ENCODE measurements at regions not wholly inside any gene's neighbourhood (a gene's known extent, or its start where the extent isn't known, plus 50 kb on each side); places are given as distances from the start of the nearest gene placed in this dataset.
"Not testable (repeated sequence)": the region's sequence is repeated elsewhere in the genome, so short reads cannot be mapped to it uniquely, and the experiment has no call there.

DNA sequence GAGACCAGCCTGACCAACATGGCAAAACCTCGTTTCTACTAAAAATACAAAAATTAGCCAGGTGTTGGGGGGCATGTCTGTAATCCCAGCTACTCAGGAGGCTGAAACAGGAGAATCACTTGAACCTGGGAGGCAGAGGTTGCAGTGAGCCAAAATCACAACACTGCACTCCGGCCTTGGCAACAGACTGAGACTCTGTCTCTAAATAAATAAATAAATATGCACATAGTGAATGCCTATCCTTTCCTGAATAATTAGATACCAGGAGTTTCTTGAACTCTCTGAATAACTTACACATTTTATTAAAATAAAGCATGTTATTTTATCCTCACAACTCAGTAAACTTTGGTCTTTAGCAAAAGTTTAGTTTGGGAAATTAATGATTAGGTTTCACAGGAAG, 1523.1 kb upstream of the ADGRL3 start:
- DNase-seq = not testable (repeated sequence)

DNA sequence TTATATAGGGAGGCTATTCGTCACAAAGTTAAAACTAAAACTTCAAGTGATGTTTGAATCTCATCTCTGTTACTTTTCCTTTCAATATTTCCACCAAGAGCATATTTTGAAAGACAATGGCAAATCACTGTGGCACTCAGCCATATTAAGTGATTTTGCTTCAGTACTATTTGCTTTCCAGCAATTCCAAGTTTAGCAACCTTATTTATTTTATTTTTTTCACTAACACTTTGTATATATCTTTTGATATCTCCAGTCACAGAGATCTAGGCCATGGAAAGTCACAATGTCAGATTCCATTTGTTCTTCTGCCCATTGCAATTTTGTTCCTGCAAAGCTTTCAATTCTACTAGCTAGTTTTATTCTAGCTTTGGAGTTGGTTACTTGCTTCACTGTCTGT, 1514.5 kb upstream of the ADGRL3 start:
- Histone ChIP-seq H3K27me3 (ENCODE audit: control insufficient read depth, insufficient read depth, low read length) (no peaks in the 10 kb centered on the region), H3K27ac (ENCODE audit: insufficient read depth, low read length, poor library complexity, severe bottlenecking) (no peak overlapping the region), H3K36me3 (ENCODE audit: control insufficient read depth, insufficient read depth, low read length) (no peaks in the 10 kb centered on the region), H3K9me3 (ENCODE audit: control insufficient read depth in 2 of 2, low read length in 2 of 2) (peaks cover 0 to 1% of the 10 kb centered on the region in 2 experiments), H3K4me1 (ENCODE audit: control insufficient read depth, insufficient read depth, low read length, poor library complexity, severe bottlenecking) (no peaks in the 10 kb centered on the region), H3K4me3 (ENCODE audit: low read depth, low read length) (no peak overlapping the region)
- Mint-ChIP-seq H3K4me3 (no peak overlapping the region), H3K27me3 (no peaks in the 10 kb centered on the region), H3K9me3 (peaks cover 0 to 16% (median 2%) of the 10 kb centered on the region in 7 donors), H3K36me3 (no peaks in the 10 kb centered on the region), H3K27ac (no peak overlapping the region), H3K4me1 (no peaks in the 10 kb centered on the region)
- no peak for ATAC-seq (ENCODE audit: low read depth in 2 of 2)
- DNase-seq = no peak

More for the DNA sequence above, 1523.1 kb upstream of the ADGRL3 start:
- H3K27me3 Mint-ChIP-seq; H3K4me3 Mint-ChIP-seq; H3K27me3 ChIP-seq (ENCODE audit: control insufficient read depth, insufficient read depth, low read length); H3K27ac ChIP-seq (ENCODE audit: insufficient read depth, low read length, poor library complexity, severe bottlenecking); H3K36me3 ChIP-seq (ENCODE audit: control insufficient read depth, insufficient read depth, low read length); H3K27ac Mint-ChIP-seq; H3K9me3 ChIP-seq (ENCODE audit: control insufficient read depth in 2 of 2, low read length in 2 of 2); H3K4me1 Mint-ChIP-seq; H3K36me3 Mint-ChIP-seq; ATAC-seq (ENCODE audit: low read depth in 2 of 2); H3K4me1 ChIP-seq (ENCODE audit: control insufficient read depth, insufficient read depth, low read length, poor library complexity, severe bottlenecking); H3K4me3 ChIP-seq (ENCODE audit: low read depth, low read length): not testable (repeated sequence)
- H3K9me3 Mint-ChIP-seq = peaks cover 0 to 30% (median 7%) of the 10 kb centered on the region in 7 donors

DNA sequence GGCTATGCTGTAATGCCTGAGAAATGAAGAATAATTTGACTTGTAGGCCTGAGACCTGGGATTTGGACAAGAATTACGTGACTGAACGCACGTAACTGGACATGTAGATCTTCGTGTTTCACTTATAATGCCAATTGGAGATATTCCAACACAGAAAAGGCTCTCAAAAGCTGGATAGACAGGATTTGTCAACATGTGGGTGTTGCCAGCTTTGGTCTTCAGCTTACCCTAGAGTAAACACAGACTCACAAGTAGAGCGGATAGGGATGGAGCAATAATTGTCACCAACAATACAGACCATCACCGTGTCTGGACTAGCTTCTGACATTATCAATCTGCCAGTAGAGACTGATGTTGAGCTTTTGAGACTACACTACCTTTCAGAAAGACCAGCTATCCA, 1511.0 kb upstream of the ADGRL3 start:
- H3K27ac Mint-ChIP-seq = no peak overlapping the region
- no peaks in the 10 kb centered on the region for H3K4me1 Mint-ChIP-seq
- DNase-seq (no peak), ATAC-seq (ENCODE audit: low read depth in 2 of 2) (no peak)
- Histone ChIP-seq H3K27ac (ENCODE audit: insufficient read depth, low read length, poor library complexity, severe bottlenecking) (no peak overlapping the region), H3K9me3 (ENCODE audit: control insufficient read depth in 2 of 2, low read length in 2 of 2) (peaks cover 0 to 1% of the 10 kb centered on the region in 2 experiments), H3K36me3 (ENCODE audit: control insufficient read depth, insufficient read depth, low read length) (no peaks in the 10 kb centered on the region), H3K4me1 (ENCODE audit: control insufficient read depth, insufficient read depth, low read length, poor library complexity, severe bottlenecking) (no peaks in the 10 kb centered on the region), H3K27me3 (ENCODE audit: control insufficient read depth, insufficient read depth, low read length) (no peaks in the 10 kb centered on the region), H3K4me3 (ENCODE audit: low read depth, low read length) (no peak overlapping the region)
- H3K4me3 Mint-ChIP-seq = no peak overlapping the region
- no peaks in the 10 kb centered on the region for H3K27me3 Mint-ChIP-seq
- peaks cover 0 to 8% (median 2%) of the 10 kb centered on the region in 7 donors for H3K9me3 Mint-ChIP-seq
- no peaks in the 10 kb centered on the region for H3K36me3 Mint-ChIP-seq

DNA sequence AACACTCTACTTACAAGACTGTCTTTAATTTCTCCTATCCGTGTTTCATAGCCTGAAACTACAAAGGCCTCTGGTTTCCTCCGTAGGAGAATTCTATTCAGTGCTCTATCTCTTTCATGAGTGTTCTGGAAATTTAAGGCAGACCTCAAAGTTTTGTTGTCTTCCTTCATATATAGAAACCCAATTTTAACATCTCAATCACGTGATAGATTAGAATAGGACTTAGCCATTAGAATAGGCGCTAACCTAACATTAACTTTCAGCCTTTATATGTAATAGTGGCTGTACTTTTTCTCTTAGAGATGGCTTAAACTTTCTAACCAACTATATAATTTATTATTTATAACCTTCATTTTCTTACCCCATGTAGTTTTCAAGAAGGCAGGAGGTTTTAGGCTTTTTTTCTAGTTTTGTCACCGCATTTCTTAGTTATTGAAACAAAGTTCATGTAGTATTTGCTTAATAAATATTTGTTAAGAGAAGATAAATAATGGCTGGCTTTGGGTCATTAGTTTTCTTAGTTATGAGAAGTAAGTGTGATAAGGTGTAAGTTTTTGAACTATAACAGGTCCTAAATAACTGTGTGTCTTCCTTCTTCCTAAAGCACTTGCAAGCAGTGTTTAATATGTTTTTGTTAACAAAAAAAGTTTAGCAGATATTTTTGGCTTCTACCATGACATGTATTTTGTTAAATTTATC, 1504.6 kb upstream of the ADGRL3 start:
- ATAC-seq (ENCODE audit: low read depth in 2 of 2) (no peak), DNase-seq (no peak)
- Mint-ChIP-seq H3K27ac (no peak overlapping the region), H3K4me3 (no peak overlapping the region), H3K4me1 (no peaks in the 10 kb centered on the region), H3K9me3 (peaks cover 0 to 20% (median 3%) of the 10 kb centered on the region in 7 donors), H3K36me3 (no peaks in the 10 kb centered on the region), H3K27me3 (no peaks in the 10 kb centered on the region)
- peaks cover 0 to under 1% of the 10 kb centered on the region in 2 experiments for H3K9me3 ChIP-seq (ENCODE audit: control insufficient read depth in 2 of 2, low read length in 2 of 2)
- no peaks in the 10 kb centered on the region for H3K27me3 ChIP-seq (ENCODE audit: control insufficient read depth, insufficient read depth, low read length)
- H3K27ac ChIP-seq (ENCODE audit: insufficient read depth, low read length, poor library complexity, severe bottlenecking) = no peak overlapping the region
- no peak overlapping the region for H3K4me3 ChIP-seq (ENCODE audit: low read depth, low read length)
- H3K4me1 ChIP-seq (ENCODE audit: control insufficient read depth, insufficient read depth, low read length, poor library complexity, severe bottlenecking) = no peaks in the 10 kb centered on the region
- no peaks in the 10 kb centered on the region for H3K36me3 ChIP-seq (ENCODE audit: control insufficient read depth, insufficient read depth, low read length)

DNA sequence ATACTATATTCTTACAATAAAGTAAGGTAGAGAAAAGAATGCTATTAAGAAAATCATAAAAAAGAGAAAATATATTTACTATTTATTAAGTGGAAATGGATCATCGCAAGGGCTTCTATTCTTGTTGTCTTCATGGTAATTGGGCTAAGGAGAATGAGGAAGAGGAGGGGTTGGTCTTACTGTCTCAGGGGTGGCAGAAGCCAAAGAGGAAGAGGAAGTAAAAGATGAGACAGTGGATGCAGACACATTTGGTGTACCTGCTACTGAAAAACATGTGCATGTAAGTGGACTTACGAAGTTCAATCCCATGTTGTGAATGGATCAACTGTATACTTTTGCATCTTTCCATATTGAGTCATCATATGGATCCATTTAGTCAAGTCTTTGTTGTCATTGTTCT, 1502.1 kb upstream of the ADGRL3 start:
- H3K4me1 Mint-ChIP-seq = no peaks in the 10 kb centered on the region
- H3K4me3 ChIP-seq (ENCODE audit: low read depth, low read length) = no peak overlapping the region
- H3K27me3 ChIP-seq (ENCODE audit: control insufficient read depth, insufficient read depth, low read length) = no peaks in the 10 kb centered on the region
- ATAC-seq (ENCODE audit: low read depth in 2 of 2) (no peak), DNase-seq (no peak)
- no peaks in the 10 kb centered on the region for H3K4me1 ChIP-seq (ENCODE audit: control insufficient read depth, insufficient read depth, low read length, poor library complexity, severe bottlenecking)
- H3K9me3 Mint-ChIP-seq = peaks cover 1 to 32% (median 5%) of the 10 kb centered on the region in 7 donors
- H3K9me3 ChIP-seq (ENCODE audit: control insufficient read depth in 2 of 2, low read length in 2 of 2) = no peaks in the 10 kb centered on the region
- H3K4me3 Mint-ChIP-seq = no peak overlapping the region
- H3K36me3 ChIP-seq (ENCODE audit: control insufficient read depth, insufficient read depth, low read length) = no peaks in the 10 kb centered on the region
- no peak overlapping the region for H3K27ac ChIP-seq (ENCODE audit: insufficient read depth, low read length, poor library complexity, severe bottlenecking)
- H3K36me3 Mint-ChIP-seq = no peaks in the 10 kb centered on the region
- H3K27ac Mint-ChIP-seq = no peak overlapping the region
- no peaks in the 10 kb centered on the region for H3K27me3 Mint-ChIP-seq

DNA sequence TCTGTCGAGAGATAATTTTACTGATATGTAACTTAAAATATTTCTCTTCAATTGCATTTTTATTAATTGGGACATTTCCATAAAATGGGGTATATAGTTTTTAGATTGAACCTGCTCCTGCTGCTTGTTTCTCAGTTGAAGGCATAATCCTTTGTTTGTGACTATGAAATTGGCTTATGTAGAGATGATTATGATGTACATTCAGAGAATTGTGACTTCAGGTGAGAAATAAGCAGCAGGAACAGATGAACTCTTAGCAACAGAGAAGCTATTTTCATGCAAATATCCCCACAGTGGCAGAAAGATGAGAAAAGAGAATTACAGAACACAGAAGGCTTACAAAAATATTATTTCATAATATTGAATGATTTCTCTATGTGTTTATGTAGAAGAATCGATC, 1499.5 kb upstream of the ADGRL3 start:
- no peaks in the 10 kb centered on the region for H3K4me1 Mint-ChIP-seq
- H3K4me3 ChIP-seq (ENCODE audit: low read depth, low read length) = no peak overlapping the region
- peaks cover 1 to 38% (median 7%) of the 10 kb centered on the region in 7 donors for H3K9me3 Mint-ChIP-seq
- H3K9me3 ChIP-seq (ENCODE audit: control insufficient read depth in 2 of 2, low read length in 2 of 2) = peaks cover 0 to 1% of the 10 kb centered on the region in 2 experiments
- DNase-seq = no peak
- H3K27ac Mint-ChIP-seq = no peak overlapping the region
- no peaks in the 10 kb centered on the region for H3K27me3 Mint-ChIP-seq
- no peak for ATAC-seq (ENCODE audit: low read depth in 2 of 2)
- no peaks in the 10 kb centered on the region for H3K36me3 ChIP-seq (ENCODE audit: control insufficient read depth, insufficient read depth, low read length)
- H3K36me3 Mint-ChIP-seq = no peaks in the 10 kb centered on the region
- H3K4me3 Mint-ChIP-seq = no peak overlapping the region
- H3K4me1 ChIP-seq (ENCODE audit: control insufficient read depth, insufficient read depth, low read length, poor library complexity, severe bottlenecking) = no peaks in the 10 kb centered on the region
- H3K27me3 ChIP-seq (ENCODE audit: control insufficient read depth, insufficient read depth, low read length) = no peaks in the 10 kb centered on the region
- H3K27ac ChIP-seq (ENCODE audit: insufficient read depth, low read length, poor library complexity, severe bottlenecking) = no peak overlapping the region

DNA sequence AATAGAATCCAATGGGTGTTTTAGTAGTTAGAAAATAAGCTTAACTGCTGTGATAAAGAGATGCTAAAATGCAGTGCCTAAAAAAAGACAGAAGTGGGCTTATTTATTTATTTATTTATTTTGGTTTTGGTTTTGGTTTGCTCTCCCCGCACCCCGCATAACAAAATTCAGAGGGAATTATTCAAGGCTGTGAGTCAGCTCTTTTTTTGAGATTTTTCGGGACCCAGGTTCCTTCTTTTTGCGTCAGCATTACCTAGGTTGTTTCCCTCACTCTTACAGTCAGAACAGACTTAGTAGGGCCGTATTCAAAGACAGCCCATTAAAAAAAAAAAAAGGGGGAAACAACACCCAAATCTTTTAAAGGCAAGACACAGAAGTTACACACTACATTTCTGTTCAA, 1495.5 kb upstream of the ADGRL3 start:
- no peak overlapping the region for H3K27ac Mint-ChIP-seq
- no peaks in the 10 kb centered on the region for H3K4me1 ChIP-seq (ENCODE audit: control insufficient read depth, insufficient read depth, low read length, poor library complexity, severe bottlenecking)
- no peak overlapping the region for H3K4me3 ChIP-seq (ENCODE audit: low read depth, low read length)

DNA sequence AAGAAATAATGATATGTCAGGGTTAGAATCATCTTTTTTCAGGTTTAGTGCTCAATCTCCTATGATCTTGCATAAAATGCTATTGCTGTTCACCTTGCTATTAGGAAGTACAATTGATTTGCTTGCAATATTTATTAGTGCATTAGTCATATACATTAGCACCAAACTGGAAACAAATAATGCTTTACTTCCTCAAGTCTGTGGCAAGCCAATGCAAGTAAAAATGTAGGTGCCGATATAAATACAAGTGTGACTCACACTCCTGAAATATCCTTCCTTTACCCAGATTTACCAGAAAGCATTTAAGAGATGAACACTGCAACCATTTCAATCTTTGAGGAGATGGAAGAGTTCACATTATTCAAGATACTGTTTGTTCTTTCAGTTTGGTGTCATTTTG, 1487.7 kb upstream of the ADGRL3 start:
- H3K9me3 ChIP-seq (ENCODE audit: control insufficient read depth in 2 of 2, low read length in 2 of 2) = peaks cover 0 to 5% of the 10 kb centered on the region in 2 experiments
- H3K36me3 ChIP-seq (ENCODE audit: control insufficient read depth, insufficient read depth, low read length) = no peaks in the 10 kb centered on the region
- H3K4me3 ChIP-seq (ENCODE audit: low read depth, low read length) = no peak overlapping the region
- H3K27ac ChIP-seq (ENCODE audit: insufficient read depth, low read length, poor library complexity, severe bottlenecking) = no peak overlapping the region
- no peaks in the 10 kb centered on the region for H3K27me3 ChIP-seq (ENCODE audit: control insufficient read depth, insufficient read depth, low read length)
- Mint-ChIP-seq H3K27ac (no peak overlapping the region), H3K9me3 (peaks cover 0 to 24% (median 4%) of the 10 kb centered on the region in 7 donors), H3K4me3 (no peak overlapping the region), H3K4me1 (no peaks in the 10 kb centered on the region), H3K27me3 (no peaks in the 10 kb centered on the region), H3K36me3 (no peaks in the 10 kb centered on the region)
- ATAC-seq (ENCODE audit: low read depth in 2 of 2) = no peak
- no peak for DNase-seq
- no peaks in the 10 kb centered on the region for H3K4me1 ChIP-seq (ENCODE audit: control insufficient read depth, insufficient read depth, low read length, poor library complexity, severe bottlenecking)

More for the DNA sequence above, 1495.5 kb upstream of the ADGRL3 start:
- H3K4me1 Mint-ChIP-seq = no peaks in the 10 kb centered on the region
- Histone ChIP-seq H3K27ac (ENCODE audit: insufficient read depth, low read length, poor library complexity, severe bottlenecking) (no peak overlapping the region), H3K36me3 (ENCODE audit: control insufficient read depth, insufficient read depth, low read length) (no peaks in the 10 kb centered on the region), H3K9me3 (ENCODE audit: control insufficient read depth in 2 of 2, low read length in 2 of 2) (peaks cover 0 to 3% of the 10 kb centered on the region in 2 experiments), H3K27me3 (ENCODE audit: control insufficient read depth, insufficient read depth, low read length) (no peaks in the 10 kb centered on the region)
- H3K36me3 Mint-ChIP-seq = no peaks in the 10 kb centered on the region
- H3K9me3 Mint-ChIP-seq = peaks cover 1 to 29% (median 5%) of the 10 kb centered on the region in 7 donors
- no peak for ATAC-seq (ENCODE audit: low read depth in 2 of 2)
- H3K4me3 Mint-ChIP-seq = no peak overlapping the region
- DNase-seq = no peak
- H3K27me3 Mint-ChIP-seq = no peaks in the 10 kb centered on the region
